ENCODE measurements at regions not wholly inside any gene's neighbourhood (a gene's known extent, or its start where the extent isn't known, plus 50 kb on each side); places are given as distances from the start of the nearest gene placed in this dataset.

GRCh38 chr1:157411769-157412168 lies 140.5 kb downstream of the FCRL5 start:
- intact Hi-C loops (cut with DNase I) = no loop called here
- Histone ChIP-seq H3K4me1 (no peaks in the 10 kb centered on the region), H3K27ac (no peak overlapping the region), H3K27me3 (peaks cover 0 to 4% (median 0%) of the 10 kb centered on the region in 7 donors), H3K36me3 (no peaks in the 10 kb centered on the region), H3K4me3 (no peak overlapping the region), H3K9me3 (no peaks in the 10 kb centered on the region)
- no peak for DNase-seq
- no peak for ATAC-seq
- no peak for TF ChIP-seq CTCF (IDR thresholded peaks at IDR 0.05)
- WGBS, 2 donors = 60 to 68% methylated on average over 4 of the region's 4 CpGs

- Histone ChIP-seq H3K27me3 (peaks cover 0 to 4% (median 0%) of the 10 kb centered on the region in 7 donors), H3K4me1 (no peaks in the 10 kb centered on the region), H3K4me3 (no peak overlapping the region), H3K36me3 (no peaks in the 10 kb centered on the region), H3K27ac (no peak overlapping the region), H3K9me3 (no peaks in the 10 kb centered on the region)
- WGBS, 2 donors = 76 to 84% methylated on average over 2 of the region's 2 CpGs
- DNase-seq (no peak), ATAC-seq (no peak)
- TF ChIP-seq CTCF (IDR thresholded peaks at IDR 0.05) = no peak
- intact Hi-C loops (cut with DNase I) = no loop called here
These were observed 141.3 kb downstream of the FCRL5 start for GRCh38 chr1:157411064-157411463.

GRCh38 chr1:157410457-157410856 lies 141.9 kb downstream of the FCRL5 start:
- H3K4me1 ChIP-seq = no peaks in the 10 kb centered on the region
- no peaks in the 10 kb centered on the region for H3K36me3 ChIP-seq
- no peak for DNase-seq
- 65 to 66% methylated on average over 5 of the region's 5 CpGs for WGBS, 2 donors
- TF ChIP-seq CTCF (IDR thresholded peaks at IDR 0.05) = no peak
- intact Hi-C loops (cut with DNase I) = no loop called here
- H3K9me3 ChIP-seq = no peaks in the 10 kb centered on the region
- peaks cover 0 to 4% (median 0%) of the 10 kb centered on the region in 7 donors for H3K27me3 ChIP-seq
- H3K27ac ChIP-seq = no peak overlapping the region
- no peak for ATAC-seq
- H3K4me3 ChIP-seq = no peak overlapping the region

GRCh38 chr1:157409927-157410326 lies 142.4 kb downstream of the FCRL5 start:
- 79% methylated on average over 6 of the region's 6 CpGs for WGBS, 2 donors
- intact Hi-C loops (cut with DNase I) = no loop called here
- no peak for TF ChIP-seq CTCF (IDR thresholded peaks at IDR 0.05)
- Histone ChIP-seq H3K27ac (no peak overlapping the region), H3K4me1 (no peaks in the 10 kb centered on the region), H3K27me3 (peaks cover 0 to 4% (median 0%) of the 10 kb centered on the region in 7 donors), H3K9me3 (no peaks in the 10 kb centered on the region), H3K4me3 (no peak overlapping the region), H3K36me3 (no peaks in the 10 kb centered on the region)
- ATAC-seq = no peak
- no peak for DNase-seq
